ENCODE measurements at regions not wholly inside any gene's neighbourhood (a gene's known extent, or its start where the extent isn't known, plus 50 kb on each side); places are given as distances from the start of the nearest gene placed in this dataset.
A peak's percentile ranks its signal among the peaks of the same experiment; 100 is the strongest.
"Not testable (repeated sequence)": the region's sequence is repeated elsewhere in the genome, so short reads cannot be mapped to it uniquely, and the experiment has no call there.

GRCh38 chr4:54840992-54841768 is 183.4 kb downstream of the KIT start:
- Mint-ChIP-seq H3K4me3 (no peak overlapping the region), H3K27ac (ENCODE audit: unreplicated experiment) (peak overlapping the region; percentile 79), H3K9me3 (no peaks in the 10 kb centered on the region), H3K36me3 (ENCODE audit: low read depth) (no peaks in the 10 kb centered on the region), H3K27me3 (ENCODE audit: low read depth) (no peaks in the 10 kb centered on the region), H3K4me1 (peaks cover 23% of the 10 kb centered on the region)
- DNase-seq (ENCODE audit: low read depth, low spot score): no peak
- TF ChIP-seq, protein P1, sequence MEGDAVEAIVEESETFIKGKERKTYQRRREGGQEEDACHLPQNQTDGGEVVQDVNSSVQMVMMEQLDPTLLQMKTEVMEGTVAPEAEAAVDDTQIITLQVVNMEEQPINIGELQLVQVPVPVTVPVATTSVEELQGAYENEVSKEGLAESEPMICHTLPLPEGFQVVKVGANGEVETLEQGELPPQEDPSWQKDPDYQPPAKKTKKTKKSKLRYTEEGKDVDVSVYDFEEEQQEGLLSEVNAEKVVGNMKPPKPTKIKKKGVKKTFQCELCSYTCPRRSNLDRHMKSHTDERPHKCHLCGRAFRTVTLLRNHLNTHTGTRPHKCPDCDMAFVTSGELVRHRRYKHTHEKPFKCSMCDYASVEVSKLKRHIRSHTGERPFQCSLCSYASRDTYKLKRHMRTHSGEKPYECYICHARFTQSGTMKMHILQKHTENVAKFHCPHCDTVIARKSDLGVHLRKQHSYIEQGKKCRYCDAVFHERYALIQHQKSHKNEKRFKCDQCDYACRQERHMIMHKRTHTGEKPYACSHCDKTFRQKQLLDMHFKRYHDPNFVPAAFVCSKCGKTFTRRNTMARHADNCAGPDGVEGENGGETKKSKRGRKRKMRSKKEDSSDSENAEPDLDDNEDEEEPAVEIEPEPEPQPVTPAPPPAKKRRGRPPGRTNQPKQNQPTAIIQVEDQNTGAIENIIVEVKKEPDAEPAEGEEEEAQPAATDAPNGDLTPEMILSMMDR (conservative IDR thresholded peaks at IDR 0.05): no peak

- Mint-ChIP-seq H3K27me3 (ENCODE audit: low read depth) (no peaks in the 10 kb centered on the region), H3K4me1 (peaks cover 23% of the 10 kb centered on the region), H3K9me3 (no peaks in the 10 kb centered on the region), H3K27ac (ENCODE audit: unreplicated experiment) (no peak overlapping the region), H3K4me3 (no peak overlapping the region), H3K36me3 (ENCODE audit: low read depth) (no peaks in the 10 kb centered on the region)
- TF ChIP-seq, protein P1 (conservative IDR thresholded peaks at IDR 0.05): no peak
- no peak for DNase-seq (ENCODE audit: low read depth, low spot score)
Observed at GRCh38 chr4:54840430-54840829, 182.7 kb downstream of the KIT start.

DNA sequence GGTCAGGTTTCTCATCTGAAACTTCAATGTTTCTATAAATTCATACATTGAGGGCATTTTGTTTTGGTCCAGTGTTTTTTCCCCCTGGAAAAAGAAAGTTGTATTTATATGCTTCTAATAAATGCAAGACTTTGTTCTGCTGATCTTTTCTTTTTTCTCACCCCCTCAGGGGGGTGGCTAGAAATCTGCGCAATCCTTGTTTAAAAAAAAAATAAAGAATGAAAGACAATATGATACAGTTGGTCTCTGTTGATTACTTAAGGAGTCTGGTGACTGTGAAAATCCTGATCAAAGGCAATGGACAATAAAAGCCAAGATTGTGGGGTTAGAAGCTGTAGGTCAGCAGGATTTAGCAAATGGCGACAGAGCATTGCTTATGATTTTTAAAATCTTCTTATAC is 180.5 kb downstream of the KIT start:
- H3K27ac Mint-ChIP-seq (ENCODE audit: unreplicated experiment): no peak overlapping the region

DNA sequence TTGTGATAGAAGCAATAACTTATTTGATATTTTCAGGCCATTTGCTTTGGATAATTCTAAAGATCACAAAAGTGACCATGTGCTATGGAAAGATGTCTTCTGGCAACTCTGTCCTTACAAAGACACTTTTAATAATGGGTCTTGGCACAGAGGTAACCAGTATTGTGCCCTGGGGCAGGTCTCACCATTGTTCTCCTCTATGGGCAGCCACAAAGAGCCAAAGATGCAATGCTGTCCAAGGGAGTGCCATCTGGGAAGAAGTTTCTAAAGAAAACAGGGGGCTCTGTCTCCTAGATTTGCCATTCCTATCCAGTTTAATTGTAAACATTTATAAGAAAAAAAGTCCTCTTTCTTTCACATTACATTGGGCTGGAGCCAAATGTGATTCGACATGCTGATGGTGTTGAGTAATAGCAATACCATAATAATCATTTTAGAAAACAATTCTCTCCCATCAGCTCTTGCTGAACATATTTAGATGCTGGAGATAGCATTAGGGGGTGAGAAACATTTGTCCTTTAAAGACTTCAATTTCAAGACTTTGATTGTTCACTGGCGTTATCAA is 179.9 kb downstream of the KIT start:
- DNase-seq (ENCODE audit: low read depth, low spot score): no peak
- Mint-ChIP-seq H3K4me1 (peaks cover 23% of the 10 kb centered on the region), H3K27me3 (ENCODE audit: low read depth) (no peaks in the 10 kb centered on the region), H3K36me3 (ENCODE audit: low read depth) (no peaks in the 10 kb centered on the region), H3K27ac (ENCODE audit: unreplicated experiment) (peak overlapping the region; percentile 64), H3K9me3 (peaks cover 2% of the 10 kb centered on the region), H3K4me3 (peak overlapping the region; percentile 29)
- TF ChIP-seq, protein P1 (conservative IDR thresholded peaks at IDR 0.05): no peak

More for the DNA sequence above, 180.5 kb downstream of the KIT start:
- Mint-ChIP-seq H3K36me3 (ENCODE audit: low read depth) (no peaks in the 10 kb centered on the region), H3K4me3 (no peak overlapping the region), H3K4me1 (peaks cover 23% of the 10 kb centered on the region), H3K9me3 (no peaks in the 10 kb centered on the region), H3K27me3 (ENCODE audit: low read depth) (no peaks in the 10 kb centered on the region)
- TF ChIP-seq, protein P1 (conservative IDR thresholded peaks at IDR 0.05): no peak
- DNase-seq (ENCODE audit: low read depth, low spot score): no peak

- not testable (repeated sequence) for H3K4me1 Mint-ChIP-seq
Observed at GRCh38 chr4:54828361-54828760, 170.6 kb downstream of the KIT start.

GRCh38 chr4:54823616-54824015 is 165.9 kb downstream of the KIT start:
- TF ChIP-seq, protein P1 (conservative IDR thresholded peaks at IDR 0.05): no peak
- Mint-ChIP-seq H3K4me3 (no peak overlapping the region), H3K27ac (ENCODE audit: unreplicated experiment) (no peak overlapping the region), H3K27me3 (ENCODE audit: low read depth) (no peaks in the 10 kb centered on the region), H3K9me3 (no peaks in the 10 kb centered on the region), H3K4me1 (no peaks in the 10 kb centered on the region), H3K36me3 (ENCODE audit: low read depth) (no peaks in the 10 kb centered on the region)
- no peak for DNase-seq (ENCODE audit: low read depth, low spot score)

More at GRCh38 chr4:54828361-54828760, 170.6 kb downstream of the KIT start:
- not testable (repeated sequence) for H3K9me3 Mint-ChIP-seq; H3K27me3 Mint-ChIP-seq (ENCODE audit: low read depth); DNase-seq (ENCODE audit: low read depth, low spot score); H3K36me3 Mint-ChIP-seq (ENCODE audit: low read depth); H3K4me3 Mint-ChIP-seq; H3K27ac Mint-ChIP-seq (ENCODE audit: unreplicated experiment)

All from neural crest cell (in vitro differentiated cells).